ENCODE measurements at regions not wholly inside any gene's neighbourhood (a gene's known extent, or its start where the extent isn't known, plus 50 kb on each side); places are given as distances from the start of the nearest gene placed in this dataset.

DNA sequence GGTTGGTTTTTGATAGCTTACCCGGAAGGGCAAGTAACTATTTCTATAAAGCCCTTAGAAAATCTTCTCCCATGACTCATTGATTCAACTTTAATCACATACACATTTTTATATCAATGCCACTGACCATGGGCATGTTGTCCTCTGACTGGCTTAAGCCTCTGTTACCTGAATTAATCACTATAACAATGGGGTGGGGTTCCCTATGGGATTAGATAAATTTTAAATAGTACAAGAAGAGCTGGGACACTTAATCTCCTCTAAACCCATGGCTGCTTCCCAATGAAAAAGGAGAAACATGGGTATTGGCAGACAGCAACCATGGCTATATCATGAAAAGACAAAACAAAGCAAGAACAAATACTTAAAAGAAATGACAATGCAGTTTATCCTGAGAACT, 636.2 kb downstream of the BRINP1 start:
- Mint-ChIP-seq H3K27me3 (peaks cover 0 to 9% (median 0%) of the 10 kb centered on the region in 5 donors), H3K27ac (no peak overlapping the region), H3K9me3 (peaks cover 7 to 42% (median 18%) of the 10 kb centered on the region in 11 donors), H3K4me3 (no peak overlapping the region), H3K36me3 (peaks cover 0 to 7% (median 0%) of the 10 kb centered on the region in 5 donors), H3K4me1 (no peaks in the 10 kb centered on the region)
- H3K4me3 ChIP-seq (ENCODE audit: low read length) = no peak overlapping the region
- H3K36me3 ChIP-seq (ENCODE audit: control insufficient read depth in 2 of 3, insufficient read depth in 3 of 3, low read length in 3 of 3) = no peaks in the 10 kb centered on the region
- DNase-seq (no peak), ATAC-seq (no peak)
- ChIA-PET CTCF (no interaction called here), POLR2A (no interaction called here)
- H3K27me3 ChIP-seq (ENCODE audit: control insufficient read depth in 2 of 2, insufficient read depth in 2 of 2, low read length in 2 of 2) = no peaks in the 10 kb centered on the region
- H3K4me1 ChIP-seq (ENCODE audit: control insufficient read depth in 2 of 2, insufficient read depth in 2 of 2, low read length in 2 of 2) = no peaks in the 10 kb centered on the region
- H3K27ac ChIP-seq (ENCODE audit: low read depth, low read length) = no peak overlapping the region
- peaks cover 0 to 8% (median 0%) of the 10 kb centered on the region in 3 experiments for H3K9me3 ChIP-seq (ENCODE audit: control insufficient read depth in 2 of 3, low read length in 3 of 3)
- intact Hi-C loops (cut with micrococcal nuclease) = no loop called here

DNA sequence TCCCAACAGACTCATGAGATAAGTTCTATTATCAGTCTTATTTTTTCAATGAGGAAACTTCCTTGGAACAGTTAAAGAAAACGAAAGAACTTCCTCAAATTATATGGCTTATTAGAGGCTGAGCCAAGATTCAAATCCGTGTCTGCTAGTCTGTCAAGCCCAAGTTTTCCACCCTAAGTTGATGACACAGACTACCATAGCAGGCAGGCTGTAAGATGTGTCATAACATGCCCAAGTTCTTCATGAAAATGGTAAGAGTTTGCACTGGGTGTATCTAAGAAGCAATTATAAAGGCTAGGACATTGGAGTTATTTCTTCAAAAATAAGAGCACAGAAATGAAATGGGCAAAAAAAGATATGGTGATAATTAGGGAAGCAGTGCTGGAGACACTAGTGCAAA, 634.5 kb downstream of the BRINP1 start:
- H3K27ac ChIP-seq (ENCODE audit: low read depth, low read length) = no peak overlapping the region
- ATAC-seq (no peak), DNase-seq (no peak)
- Mint-ChIP-seq H3K4me3 (no peak overlapping the region), H3K9me3 (peaks cover 4 to 53% (median 20%) of the 10 kb centered on the region in 11 donors), H3K27me3 (peaks cover 0 to 9% (median 0%) of the 10 kb centered on the region in 5 donors), H3K27ac (no peak overlapping the region), H3K4me1 (no peaks in the 10 kb centered on the region), H3K36me3 (peaks cover 0 to 7% (median 0%) of the 10 kb centered on the region in 5 donors)
- no peaks in the 10 kb centered on the region for H3K4me1 ChIP-seq (ENCODE audit: control insufficient read depth in 2 of 2, insufficient read depth in 2 of 2, low read length in 2 of 2)
- POLR2A ChIA-PET = no interaction called here
- peaks cover 0 to 8% (median 0%) of the 10 kb centered on the region in 3 experiments for H3K9me3 ChIP-seq (ENCODE audit: control insufficient read depth in 2 of 3, low read length in 3 of 3)
- CTCF ChIA-PET = no interaction called here
- no peaks in the 10 kb centered on the region for H3K27me3 ChIP-seq (ENCODE audit: control insufficient read depth in 2 of 2, insufficient read depth in 2 of 2, low read length in 2 of 2)
- no peaks in the 10 kb centered on the region for H3K36me3 ChIP-seq (ENCODE audit: control insufficient read depth in 2 of 3, insufficient read depth in 3 of 3, low read length in 3 of 3)
- intact Hi-C loops (cut with micrococcal nuclease) = no loop called here
- H3K4me3 ChIP-seq (ENCODE audit: low read length) = no peak overlapping the region

DNA sequence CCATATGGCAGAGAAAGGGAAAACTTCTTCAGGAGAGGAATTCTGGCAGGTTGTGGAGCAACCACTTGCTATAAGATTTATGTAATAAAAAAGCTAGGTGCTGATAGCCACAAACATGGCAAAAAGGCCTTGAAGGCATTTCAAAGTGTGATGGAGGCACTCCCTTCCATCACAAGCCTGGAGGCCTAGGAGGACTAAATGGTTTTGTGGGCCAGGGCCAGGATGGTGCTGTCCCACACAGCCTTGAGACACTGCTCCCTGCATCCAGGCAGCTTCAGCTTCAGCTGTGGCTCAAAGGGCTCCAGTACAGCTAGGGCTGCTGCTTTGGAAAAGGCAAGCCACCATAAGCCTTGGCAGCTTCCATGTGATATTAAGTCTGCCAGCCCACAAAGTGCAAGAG, 632.8 kb downstream of the BRINP1 start:
- no peak overlapping the region for H3K4me3 ChIP-seq (ENCODE audit: low read length)
- ATAC-seq (no peak), DNase-seq (no peak)
- H3K27ac ChIP-seq (ENCODE audit: low read depth, low read length) = no peak overlapping the region
- H3K9me3 ChIP-seq (ENCODE audit: control insufficient read depth in 2 of 3, low read length in 3 of 3) = peaks cover 0 to 8% (median 0%) of the 10 kb centered on the region in 3 experiments
- no peaks in the 10 kb centered on the region for H3K4me1 ChIP-seq (ENCODE audit: control insufficient read depth in 2 of 2, insufficient read depth in 2 of 2, low read length in 2 of 2)
- CTCF ChIA-PET = no interaction called here
- Mint-ChIP-seq H3K4me1 (no peaks in the 10 kb centered on the region), H3K9me3 (peaks cover 10 to 53% (median 22%) of the 10 kb centered on the region in 11 donors), H3K36me3 (peaks cover 0 to 7% (median 0%) of the 10 kb centered on the region in 5 donors), H3K27ac (no peak overlapping the region), H3K4me3 (no peak overlapping the region), H3K27me3 (no peaks in the 10 kb centered on the region)
- intact Hi-C loops (cut with micrococcal nuclease) = no loop called here
- POLR2A ChIA-PET = no interaction called here
- H3K27me3 ChIP-seq (ENCODE audit: control insufficient read depth in 2 of 2, insufficient read depth in 2 of 2, low read length in 2 of 2) = no peaks in the 10 kb centered on the region
- no peaks in the 10 kb centered on the region for H3K36me3 ChIP-seq (ENCODE audit: control insufficient read depth in 2 of 3, insufficient read depth in 3 of 3, low read length in 3 of 3)

DNA sequence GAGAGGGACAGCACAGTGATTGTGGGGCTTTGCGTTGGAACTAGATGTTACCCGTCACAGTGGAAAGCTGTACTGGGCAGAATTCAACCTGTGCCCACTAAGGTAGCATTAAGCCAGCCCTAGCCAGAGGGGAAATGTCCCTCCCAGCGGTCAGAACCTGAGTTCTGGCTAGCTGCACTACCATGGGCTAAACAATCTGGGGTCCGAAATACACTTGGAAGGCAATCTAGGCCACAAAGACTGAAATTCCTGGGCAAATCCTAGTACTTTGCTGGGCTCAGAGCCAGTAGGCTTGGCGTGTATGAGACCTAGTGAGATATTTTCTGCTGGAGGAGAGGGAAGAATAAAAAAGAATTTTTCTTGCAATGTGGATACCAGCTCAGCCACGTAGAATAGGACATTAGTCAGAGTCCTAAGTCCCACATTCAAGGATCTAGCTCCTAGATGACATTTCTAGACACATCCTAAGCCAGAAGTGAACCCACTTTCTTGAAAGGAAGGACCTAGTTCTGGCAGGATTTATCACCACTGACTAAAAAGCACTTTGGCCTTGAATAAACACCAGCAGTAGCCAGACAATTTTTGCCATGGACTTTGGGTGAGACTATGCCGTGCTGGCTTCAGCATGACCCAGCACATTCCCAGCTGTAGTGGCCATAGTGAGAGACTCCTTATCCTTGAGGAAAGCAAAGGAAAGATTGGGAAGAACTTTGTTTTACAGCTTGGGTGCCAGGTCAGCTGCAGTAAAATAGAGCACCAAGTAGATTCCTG, 618.0 kb downstream of the BRINP1 start:
- no peaks in the 10 kb centered on the region for H3K36me3 Mint-ChIP-seq
- no peak overlapping the region for H3K4me3 ChIP-seq (ENCODE audit: low read length)
- no peak for ATAC-seq
- no peaks in the 10 kb centered on the region for H3K27me3 ChIP-seq (ENCODE audit: control insufficient read depth in 2 of 2, insufficient read depth in 2 of 2, low read length in 2 of 2)
- no peaks in the 10 kb centered on the region for H3K36me3 ChIP-seq (ENCODE audit: control insufficient read depth in 2 of 3, insufficient read depth in 3 of 3, low read length in 3 of 3)
- H3K4me3 Mint-ChIP-seq = no peak overlapping the region
- intact Hi-C loops (cut with micrococcal nuclease) = no loop called here
- H3K4me1 Mint-ChIP-seq = no peaks in the 10 kb centered on the region
- CTCF ChIA-PET = no interaction called here
- POLR2A ChIA-PET = no interaction called here
- DNase-seq = no peak
- H3K27ac Mint-ChIP-seq = no peak overlapping the region
- no peaks in the 10 kb centered on the region for H3K27me3 Mint-ChIP-seq
- H3K9me3 Mint-ChIP-seq = peaks cover 0 to 32% (median 13%) of the 10 kb centered on the region in 11 donors
- H3K27ac ChIP-seq (ENCODE audit: low read depth, low read length) = no peak overlapping the region
- no peaks in the 10 kb centered on the region for H3K4me1 ChIP-seq (ENCODE audit: control insufficient read depth in 2 of 2, insufficient read depth in 2 of 2, low read length in 2 of 2)
- peaks cover 0 to 14% (median 0%) of the 10 kb centered on the region in 3 experiments for H3K9me3 ChIP-seq (ENCODE audit: control insufficient read depth in 2 of 3, low read length in 3 of 3)

DNA sequence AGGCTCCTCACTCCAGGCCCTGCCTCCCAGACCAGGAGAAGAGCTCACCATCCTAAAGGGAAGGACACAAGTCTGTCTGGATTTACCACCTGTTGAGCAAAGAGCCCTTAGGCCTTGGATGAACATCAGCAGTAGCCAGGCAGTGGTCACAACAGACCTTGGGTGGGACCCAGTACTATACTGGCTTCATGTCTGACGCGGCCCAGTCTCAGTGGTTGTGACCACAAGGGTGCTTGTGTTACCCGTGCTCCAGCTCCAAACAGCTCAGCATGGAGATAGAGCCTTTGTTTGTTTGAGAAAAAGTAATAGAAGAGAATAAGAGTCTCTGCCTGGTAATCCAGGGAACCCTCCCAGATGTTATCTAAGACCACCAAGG, 617.4 kb downstream of the BRINP1 start:
- ChIA-PET CTCF (no interaction called here), POLR2A (no interaction called here)
- no peaks in the 10 kb centered on the region for H3K27me3 ChIP-seq (ENCODE audit: control insufficient read depth in 2 of 2, insufficient read depth in 2 of 2, low read length in 2 of 2)
- intact Hi-C loops (cut with micrococcal nuclease) = no loop called here
- DNase-seq = no peak
- H3K4me3 Mint-ChIP-seq = no peak overlapping the region
- H3K36me3 Mint-ChIP-seq = no peaks in the 10 kb centered on the region
- H3K27me3 Mint-ChIP-seq = no peaks in the 10 kb centered on the region
- no peaks in the 10 kb centered on the region for H3K36me3 ChIP-seq (ENCODE audit: control insufficient read depth in 2 of 3, insufficient read depth in 3 of 3, low read length in 3 of 3)
- no peak overlapping the region for H3K4me3 ChIP-seq (ENCODE audit: low read length)
- no peak for ATAC-seq
- H3K9me3 ChIP-seq (ENCODE audit: control insufficient read depth in 2 of 3, low read length in 3 of 3) = peaks cover 0 to 14% (median 0%) of the 10 kb centered on the region in 3 experiments
- no peak overlapping the region for H3K27ac Mint-ChIP-seq
- H3K9me3 Mint-ChIP-seq = peaks cover 0 to 32% (median 14%) of the 10 kb centered on the region in 11 donors
- H3K27ac ChIP-seq (ENCODE audit: low read depth, low read length) = no peak overlapping the region
- H3K4me1 ChIP-seq (ENCODE audit: control insufficient read depth in 2 of 2, insufficient read depth in 2 of 2, low read length in 2 of 2) = no peaks in the 10 kb centered on the region
- H3K4me1 Mint-ChIP-seq = no peaks in the 10 kb centered on the region

DNA sequence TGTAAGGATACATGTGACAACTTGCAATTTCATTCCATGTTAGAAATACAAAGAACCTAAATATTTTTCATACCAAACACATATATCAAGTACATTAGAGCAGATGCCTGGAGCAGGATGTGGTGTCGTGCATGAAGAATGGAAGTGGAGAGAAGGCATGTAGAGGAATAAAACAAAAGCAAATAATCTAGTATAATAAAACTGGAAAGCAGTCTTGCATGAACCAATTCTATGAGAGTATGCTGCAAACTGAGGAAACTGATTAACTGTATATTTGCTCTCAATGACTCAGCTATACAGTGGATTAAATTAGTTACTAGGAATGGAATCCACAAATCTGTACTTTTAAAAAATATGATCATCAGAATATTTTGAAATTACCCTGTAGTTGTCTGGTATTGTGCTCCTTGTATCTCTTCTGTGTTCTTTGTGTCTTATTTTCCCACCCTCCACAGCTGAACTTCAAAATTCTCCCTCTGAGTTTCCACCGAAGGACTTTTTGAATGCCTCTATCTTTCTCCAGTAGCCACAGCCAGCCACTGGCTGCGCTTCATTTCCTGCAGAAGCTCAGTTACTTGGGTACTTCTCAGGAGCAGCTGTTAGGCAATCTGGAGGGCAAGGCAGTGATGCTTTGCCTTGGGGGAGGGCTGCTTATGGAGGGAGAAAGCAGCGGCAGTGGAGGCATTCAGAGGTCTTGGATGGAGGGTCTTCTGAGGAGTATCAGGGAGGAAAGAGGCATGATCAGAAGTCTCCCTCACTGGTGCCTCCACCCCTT, 608.0 kb downstream of the BRINP1 start:
- Mint-ChIP-seq H3K36me3 (peaks cover 0 to 4% (median 0%) of the 10 kb centered on the region in 5 donors), H3K9me3 (peaks cover 0 to 22% (median 6%) of the 10 kb centered on the region in 11 donors), H3K27me3 (no peaks in the 10 kb centered on the region), H3K27ac (no peak overlapping the region), H3K4me3 (no peak overlapping the region), H3K4me1 (no peaks in the 10 kb centered on the region)
- Histone ChIP-seq H3K36me3 (ENCODE audit: control insufficient read depth in 2 of 3, insufficient read depth in 3 of 3, low read length in 3 of 3) (no peaks in the 10 kb centered on the region), H3K4me3 (ENCODE audit: low read length) (no peak overlapping the region), H3K4me1 (ENCODE audit: control insufficient read depth in 2 of 2, insufficient read depth in 2 of 2, low read length in 2 of 2) (no peaks in the 10 kb centered on the region), H3K27me3 (ENCODE audit: control insufficient read depth in 2 of 2, insufficient read depth in 2 of 2, low read length in 2 of 2) (no peaks in the 10 kb centered on the region), H3K27ac (ENCODE audit: low read depth, low read length) (no peak overlapping the region), H3K9me3 (ENCODE audit: control insufficient read depth in 2 of 3, low read length in 3 of 3) (no peaks in the 10 kb centered on the region)
- ChIA-PET CTCF (no interaction called here), POLR2A (no interaction called here)
- intact Hi-C loops (cut with micrococcal nuclease) = no loop called here
- DNase-seq (no peak), ATAC-seq (no peak)

DNA sequence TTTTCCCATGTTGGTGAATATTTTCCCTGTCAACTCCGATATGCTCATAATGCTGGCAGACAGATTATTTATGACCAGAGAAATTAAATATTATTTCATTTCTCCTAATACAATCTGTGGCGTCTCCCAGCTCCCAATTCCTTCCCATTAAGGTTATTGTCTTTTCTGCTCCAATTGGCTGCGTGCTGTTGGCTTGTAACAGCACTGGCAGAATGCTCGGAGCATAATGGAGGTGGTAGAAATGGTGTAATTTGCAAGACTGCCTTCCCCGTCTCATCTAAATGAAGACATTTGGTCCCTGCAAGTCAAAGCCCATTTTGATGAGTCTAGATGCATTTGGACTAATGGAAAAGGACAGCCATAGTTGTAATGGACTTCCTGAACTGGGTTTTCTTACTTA, 601.7 kb downstream of the BRINP1 start:
- Mint-ChIP-seq H3K4me3 (no peak overlapping the region), H3K4me1 (no peaks in the 10 kb centered on the region), H3K27ac (no peak overlapping the region), H3K36me3 (no peaks in the 10 kb centered on the region), H3K27me3 (no peaks in the 10 kb centered on the region), H3K9me3 (peaks cover 0 to 9% (median 3%) of the 10 kb centered on the region in 11 donors)
- Histone ChIP-seq H3K27ac (ENCODE audit: low read depth, low read length) (no peak overlapping the region), H3K4me3 (ENCODE audit: low read length) (no peak overlapping the region), H3K27me3 (ENCODE audit: control insufficient read depth in 2 of 2, insufficient read depth in 2 of 2, low read length in 2 of 2) (no peaks in the 10 kb centered on the region), H3K4me1 (ENCODE audit: control insufficient read depth in 2 of 2, insufficient read depth in 2 of 2, low read length in 2 of 2) (no peaks in the 10 kb centered on the region), H3K36me3 (ENCODE audit: control insufficient read depth in 2 of 3, insufficient read depth in 3 of 3, low read length in 3 of 3) (no peaks in the 10 kb centered on the region), H3K9me3 (ENCODE audit: control insufficient read depth in 2 of 3, low read length in 3 of 3) (no peaks in the 10 kb centered on the region)
- no peak for ATAC-seq
- DNase-seq = no peak
- CTCF ChIA-PET = no interaction called here
- intact Hi-C loops (cut with micrococcal nuclease) = no loop called here
- POLR2A ChIA-PET = no interaction called here

All from naive thymus-derived CD4-positive, alpha-beta T cell (primary cell).